Embryonic facial prominence (tissue), 1 donor: ENCODE measurements at regions not wholly inside any gene's neighbourhood (a gene's known extent, or its start where the extent isn't known, plus 50 kb on each side); places are given as distances from the start of the nearest gene placed in this dataset.
"Not testable (repeated sequence)": the region's sequence is repeated elsewhere in the genome, so short reads cannot be mapped to it uniquely, and the experiment has no call there.

Experiments used
- DNase-seq: peaks from one replicate; pipeline ENCODE4 v3.0.0-alpha.2; 2016; ENCODE audit errors: extremely low spot score

DNA sequence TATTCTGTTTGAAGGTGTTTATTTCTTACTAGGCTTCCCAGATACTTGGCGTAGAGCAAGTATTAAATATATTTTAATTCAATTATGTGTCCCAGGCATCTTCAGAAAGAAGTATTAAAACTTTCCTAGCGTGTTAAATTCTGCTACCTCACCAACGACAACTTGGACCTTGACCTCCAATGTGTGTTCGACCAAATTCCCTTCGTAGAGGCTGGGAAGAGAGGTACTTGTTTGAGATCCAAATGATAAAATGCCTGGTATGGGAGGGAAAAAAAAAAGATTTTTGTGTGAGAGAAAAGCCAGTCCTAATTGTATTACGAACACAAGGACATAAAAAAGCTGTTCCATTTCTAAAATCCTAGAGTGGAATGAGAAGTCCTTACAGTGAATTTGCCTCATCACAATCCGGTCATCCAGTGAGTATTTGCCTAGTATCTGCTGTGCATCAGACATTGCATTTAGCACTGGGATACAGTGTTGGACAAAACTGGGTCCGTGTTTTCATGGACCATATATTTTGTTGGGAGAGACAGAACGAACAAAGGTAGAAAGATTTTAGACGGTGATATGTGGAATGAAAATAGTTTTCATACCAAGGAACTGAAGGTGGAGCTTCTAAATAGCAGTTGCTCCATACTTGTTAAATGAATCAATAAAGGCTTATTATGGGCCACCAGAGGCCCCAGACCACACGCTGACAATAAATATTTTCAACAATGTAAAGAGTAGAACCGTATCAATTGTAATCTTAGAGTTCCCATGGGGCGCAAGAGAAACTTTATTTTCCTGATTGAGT is 103.1 kb downstream of the KIF4B start:
- DNase-seq, result no peak

DNA sequence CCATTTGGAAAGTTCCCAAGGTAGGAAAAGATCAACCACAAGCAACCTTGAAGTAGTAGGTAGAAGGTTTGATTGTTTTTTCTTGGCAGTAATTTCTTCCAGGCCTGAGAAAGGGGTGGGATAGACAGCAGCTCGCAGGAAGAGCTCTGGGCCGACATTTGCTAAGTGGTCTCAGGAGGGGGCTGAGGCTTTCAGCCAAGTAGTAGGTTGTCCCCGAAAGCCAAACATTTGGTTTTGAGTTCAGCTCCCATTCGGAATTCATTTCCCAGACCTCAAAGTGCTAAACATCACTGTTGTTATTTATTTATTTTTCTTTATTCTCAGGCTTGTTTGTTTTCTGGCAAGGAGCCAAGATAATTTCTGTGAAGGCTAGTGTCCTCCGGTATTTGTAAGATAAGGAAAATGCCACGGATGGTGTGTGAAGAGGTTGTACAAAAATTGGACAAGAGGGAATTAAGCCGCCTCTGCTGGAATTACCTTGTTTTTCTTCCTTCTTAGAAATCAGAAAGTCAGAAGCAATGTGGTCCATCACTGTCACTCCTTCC is 112.1 kb downstream of the KIF4B start:
- DNase-seq, result no peak

DNA sequence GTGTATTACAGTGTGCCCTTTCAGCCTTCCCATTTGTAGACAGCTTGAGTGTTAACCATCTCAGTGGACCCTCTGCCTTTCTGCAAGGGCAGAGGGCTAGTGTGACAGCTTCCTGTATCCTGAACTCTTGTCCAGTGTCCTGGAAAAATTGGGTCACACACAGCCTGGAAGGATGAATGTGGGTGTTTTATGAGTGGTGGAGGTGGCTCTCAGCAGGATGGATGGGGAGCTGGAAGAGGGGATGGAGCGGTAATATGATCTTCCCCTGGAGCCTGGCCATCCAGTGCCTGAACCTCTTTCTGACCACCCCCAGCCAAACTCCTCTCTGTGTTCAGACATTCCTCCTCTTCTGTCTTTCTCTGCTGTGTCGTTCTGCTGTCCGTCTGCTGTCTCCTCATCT is 113.0 kb downstream of the KIF4B start:
- no peak for DNase-seq

DNA sequence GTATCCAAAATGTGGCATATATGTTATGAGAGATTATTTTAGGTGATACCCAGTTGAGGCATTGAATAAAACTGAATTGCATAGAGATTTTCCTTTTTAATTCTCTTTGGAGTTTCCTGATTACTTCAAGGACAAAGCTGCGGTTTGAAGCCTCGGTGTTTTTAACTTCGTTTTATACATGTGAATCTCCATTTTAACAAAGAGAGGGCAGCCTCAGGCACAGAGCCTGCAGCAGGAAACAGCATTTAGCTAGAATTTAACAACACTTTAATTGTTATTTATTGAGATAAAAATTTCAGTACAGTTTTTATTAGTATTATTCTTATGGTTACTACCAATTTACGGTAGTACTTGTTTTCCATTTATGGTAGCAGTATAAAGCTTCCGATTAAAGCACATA is 114.0 kb downstream of the KIF4B start:
- DNase-seq, result no peak

DNA sequence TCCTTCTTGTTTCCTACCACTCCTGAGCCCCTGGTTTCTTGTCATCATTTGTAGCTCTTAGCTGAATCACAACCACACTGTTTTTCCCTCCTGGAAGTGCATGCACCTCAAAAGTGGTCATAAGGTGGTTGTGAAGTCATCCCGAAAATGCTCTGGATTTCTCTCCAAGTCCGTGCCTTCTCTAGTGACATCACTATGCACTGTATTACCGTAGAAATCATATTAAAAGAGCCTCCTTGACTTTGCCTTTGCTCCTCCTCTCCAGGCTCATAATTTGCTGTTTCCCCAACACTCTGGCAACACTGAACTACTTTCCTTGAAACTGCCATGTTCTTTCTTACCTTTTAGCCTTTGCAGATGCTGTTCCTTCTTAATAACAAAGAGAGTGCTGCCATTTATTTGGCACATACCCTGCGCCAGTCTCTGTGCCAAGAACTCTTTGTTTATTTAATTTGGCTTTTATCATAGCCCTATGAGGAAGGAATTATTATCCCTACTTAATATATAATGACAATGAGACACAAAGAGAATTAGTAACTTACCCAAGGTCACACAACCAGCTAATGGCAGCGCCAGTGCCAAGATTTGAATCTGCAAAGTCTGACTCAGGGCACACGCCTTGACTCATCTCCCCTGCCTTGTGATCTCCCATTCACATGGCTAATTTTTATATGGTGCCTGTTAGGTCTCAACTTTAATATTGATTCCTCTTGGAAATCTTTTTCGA is 115.4 kb downstream of the KIF4B start:
- DNase-seq, result no peak

DNA sequence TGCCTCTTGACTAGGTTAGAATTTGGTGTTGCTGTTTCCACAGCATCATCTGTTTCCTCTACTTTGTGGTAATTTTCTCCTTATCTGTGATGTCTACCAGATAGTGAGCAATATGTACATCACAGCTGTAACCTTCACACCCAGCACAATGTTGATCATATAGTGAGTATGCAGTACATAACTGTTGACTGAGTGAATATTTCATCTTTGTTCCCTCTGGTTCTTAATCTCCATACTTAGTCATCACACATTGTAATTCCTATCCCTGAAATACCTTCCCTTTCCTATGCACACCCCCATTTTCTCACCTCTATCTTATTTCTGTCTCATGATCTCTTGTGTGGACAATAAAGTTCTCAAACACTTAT is 115.9 kb downstream of the KIF4B start:
- no peak for DNase-seq

DNA sequence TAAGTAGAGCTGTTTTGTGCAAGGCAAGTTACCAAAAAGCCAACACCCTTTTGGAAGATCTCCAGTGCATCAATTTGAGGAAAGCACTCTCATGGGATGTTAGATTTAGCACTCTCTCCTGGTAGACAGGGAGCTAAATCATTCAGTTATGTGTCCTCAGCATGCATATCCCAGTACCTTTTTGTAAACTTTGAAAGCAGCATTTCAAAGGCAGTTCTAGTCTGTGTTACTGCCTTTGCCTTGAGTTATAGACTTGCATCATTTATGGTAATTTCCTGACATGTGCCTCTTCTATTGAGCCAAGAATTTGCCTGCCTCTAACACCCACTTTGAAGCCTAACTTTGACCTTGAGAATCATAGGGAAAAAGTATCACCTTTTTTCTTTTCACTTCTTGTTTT is 120.6 kb downstream of the KIF4B start:
- no peak for DNase-seq

DNA sequence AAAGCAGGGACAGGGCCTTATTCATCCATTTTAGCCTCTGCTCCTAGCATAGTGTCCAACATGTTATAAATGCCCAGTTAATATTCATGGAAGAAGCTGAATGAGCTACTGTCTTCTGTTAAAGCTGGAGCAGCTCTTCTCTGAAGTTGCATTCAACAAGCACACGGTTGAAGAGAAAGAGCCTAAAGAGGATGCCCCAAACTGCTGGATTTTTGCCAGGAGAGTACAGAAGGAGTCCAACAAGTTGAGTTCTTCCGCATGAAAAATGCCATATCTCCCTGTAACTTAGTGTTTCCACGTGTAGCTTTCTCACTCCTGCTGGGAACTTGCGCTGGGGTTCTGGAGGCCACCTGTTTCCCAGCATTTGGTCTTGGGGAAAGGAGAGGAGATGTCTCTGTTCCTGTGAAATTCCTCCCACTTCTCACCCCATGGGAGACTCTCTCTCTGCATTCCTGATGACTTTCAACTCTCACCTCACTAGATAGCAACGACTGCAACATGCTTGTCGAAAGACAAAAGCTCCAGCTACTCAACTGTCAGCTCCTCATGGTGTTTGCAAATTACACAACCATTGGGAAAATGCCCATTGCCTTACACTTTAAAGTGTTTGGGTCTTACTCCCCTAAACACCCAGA is 122.8 kb downstream of the KIF4B start:
- no peak for DNase-seq

DNA sequence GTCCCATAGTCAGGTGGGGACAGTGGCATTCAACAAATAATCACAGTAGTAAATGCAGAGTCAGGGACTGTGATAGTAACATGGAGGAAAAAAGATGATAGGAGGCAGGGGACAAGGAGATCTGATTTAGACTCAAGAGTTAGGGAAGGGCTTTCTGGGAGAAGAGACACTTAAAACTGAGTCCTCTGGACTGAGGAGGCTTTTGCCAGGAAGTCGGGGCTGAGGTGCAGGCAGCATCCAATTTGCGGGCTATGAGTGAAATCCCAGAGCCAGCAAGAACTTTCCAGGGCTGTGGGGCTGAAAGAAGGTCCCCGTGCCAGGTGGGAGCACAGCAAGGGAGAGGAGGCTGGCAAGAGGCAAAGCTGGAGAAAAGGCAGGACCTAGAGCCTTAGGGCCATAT is 124.1 kb downstream of the KIF4B start:
- no peak for DNase-seq

DNA sequence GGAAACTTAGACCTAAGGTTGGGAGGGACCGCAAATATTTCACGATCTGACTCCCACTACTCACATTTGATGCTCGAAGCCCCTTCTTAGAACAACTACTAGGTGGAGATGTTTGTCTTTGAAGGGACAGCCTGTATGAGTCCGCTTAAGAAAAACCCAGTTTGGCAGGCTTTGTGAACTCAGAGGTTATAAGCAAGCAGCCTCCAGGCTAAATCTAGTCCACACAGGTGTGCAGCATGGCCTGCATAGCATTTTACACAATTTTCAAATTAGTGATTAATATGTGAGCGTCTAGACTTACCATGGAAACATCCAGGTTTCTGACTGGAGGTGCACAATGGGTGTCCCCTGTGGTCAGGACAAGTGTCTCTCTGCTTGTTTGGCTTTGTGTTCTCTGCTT is 127.1 kb downstream of the KIF4B start:
- no peak for DNase-seq

DNA sequence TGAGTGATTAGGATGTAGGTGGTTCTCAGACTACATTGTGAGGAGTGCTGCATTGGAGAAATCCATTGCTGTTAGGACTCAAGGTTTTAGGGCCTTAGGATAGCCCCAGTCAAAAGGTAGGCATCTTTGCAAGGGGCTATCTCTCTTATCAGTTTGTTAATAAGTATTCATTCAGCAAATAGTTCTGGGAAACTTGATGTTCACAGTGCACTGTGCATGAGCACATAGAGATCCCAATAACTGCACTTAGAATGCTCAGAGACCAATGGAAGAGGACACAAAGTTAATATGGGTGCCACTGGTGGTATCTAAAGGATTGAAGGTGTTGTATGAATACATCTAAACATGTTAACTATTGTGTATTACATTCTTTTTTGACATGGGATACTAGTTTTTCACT is 131.4 kb downstream of the KIF4B start:
- DNase-seq, result no peak

DNA sequence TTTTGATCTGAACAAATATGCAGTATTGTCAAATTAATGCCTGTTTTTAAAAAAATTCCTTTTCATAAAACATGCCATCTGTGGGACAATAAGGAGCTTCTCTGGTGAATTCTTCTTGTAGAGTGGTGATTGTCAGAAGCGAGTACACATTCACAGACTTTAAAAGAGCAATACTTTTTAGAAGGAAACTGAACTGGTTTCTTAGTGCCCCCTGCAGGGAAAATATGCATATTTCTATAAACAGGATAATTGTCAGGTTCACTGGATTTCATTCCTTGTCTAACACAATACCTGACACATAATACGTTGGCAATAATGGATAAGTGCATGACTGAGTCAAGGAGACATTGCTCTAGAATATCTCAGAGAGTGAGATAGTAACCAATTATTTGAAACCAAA is 133.7 kb downstream of the KIF4B start:
- DNase-seq, result no peak

DNA sequence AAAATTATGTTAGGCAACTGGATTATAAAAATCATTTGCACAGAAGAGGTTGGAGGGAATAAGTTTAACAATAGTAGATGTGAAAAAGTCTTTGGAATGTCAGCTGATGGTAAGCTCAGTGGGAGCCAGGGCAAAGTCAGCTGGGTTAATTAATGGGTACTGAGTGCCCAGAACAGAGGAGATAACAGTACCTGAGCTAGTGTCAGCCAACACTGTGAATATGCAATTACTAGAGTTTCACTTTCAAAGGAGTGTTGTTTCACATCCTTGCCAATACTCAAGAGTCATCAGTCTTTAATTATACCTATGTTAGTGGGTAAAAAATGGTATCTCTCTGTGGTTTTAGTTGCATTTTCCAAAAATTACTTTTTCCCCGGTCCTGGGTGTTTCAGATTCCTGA is 135.1 kb downstream of the KIF4B start:
- DNase-seq, result no peak

DNA sequence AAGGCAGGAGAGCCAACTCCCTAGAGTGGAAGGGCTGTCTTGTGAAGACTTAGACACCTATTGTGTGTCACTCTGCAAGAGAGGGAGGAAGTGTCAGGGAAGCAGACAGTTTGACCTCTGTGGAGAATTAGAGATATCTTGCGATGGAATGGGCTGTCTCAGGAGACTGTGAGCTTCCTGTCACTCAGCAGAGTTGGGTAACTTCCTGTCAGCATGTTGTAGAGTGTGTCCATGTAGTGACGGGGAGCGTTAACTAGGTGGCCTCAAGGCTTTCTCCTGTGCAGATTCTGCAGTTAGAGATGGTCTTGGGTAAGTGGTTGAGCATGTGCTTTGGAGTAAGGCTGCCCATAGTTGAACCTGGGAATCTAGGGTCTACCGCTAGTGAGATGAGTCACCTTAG is 136.5 kb downstream of the KIF4B start:
- DNase-seq, result no peak

DNA sequence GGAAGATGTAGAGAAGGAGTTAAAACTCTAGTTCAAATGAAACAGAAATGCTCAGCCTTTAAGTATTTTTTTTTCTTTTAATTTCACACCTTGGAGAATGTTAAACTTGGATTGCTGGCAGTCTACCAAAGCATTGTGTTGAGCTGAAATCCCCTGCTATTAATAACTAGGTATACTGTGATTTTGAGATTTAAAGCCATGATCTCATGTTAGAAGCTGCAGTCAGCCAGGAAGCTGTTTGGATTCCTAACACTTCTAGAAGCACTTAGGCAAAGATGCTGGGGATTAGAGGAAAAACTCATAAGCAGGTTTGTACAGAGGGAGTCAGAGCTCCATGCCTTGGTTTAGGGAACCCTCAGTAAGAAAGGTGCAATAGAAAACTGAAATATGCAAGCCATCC is 141.4 kb downstream of the KIF4B start:
- DNase-seq, result no peak

DNA sequence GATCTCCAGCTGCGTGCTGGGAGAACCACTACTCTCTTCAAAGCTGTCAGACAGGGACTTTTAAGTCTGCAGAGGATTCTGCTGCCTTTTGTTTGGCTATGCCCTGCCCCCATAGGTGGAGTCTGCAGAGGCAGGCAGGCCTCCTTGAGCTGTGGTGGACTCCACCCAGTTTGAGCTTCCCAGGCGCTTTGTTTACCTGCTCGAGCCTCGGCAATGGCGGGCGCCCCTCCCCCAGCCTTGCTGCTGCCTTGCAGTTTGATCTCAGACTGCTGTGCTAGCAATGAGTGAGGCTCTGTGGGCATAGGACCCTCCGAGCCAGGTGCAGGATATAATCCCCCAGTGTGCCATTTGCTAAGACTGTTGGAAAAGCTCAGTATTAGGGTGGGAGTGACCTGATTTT is 149.5 kb downstream of the KIF4B start:
- not testable (repeated sequence) for DNase-seq

DNA sequence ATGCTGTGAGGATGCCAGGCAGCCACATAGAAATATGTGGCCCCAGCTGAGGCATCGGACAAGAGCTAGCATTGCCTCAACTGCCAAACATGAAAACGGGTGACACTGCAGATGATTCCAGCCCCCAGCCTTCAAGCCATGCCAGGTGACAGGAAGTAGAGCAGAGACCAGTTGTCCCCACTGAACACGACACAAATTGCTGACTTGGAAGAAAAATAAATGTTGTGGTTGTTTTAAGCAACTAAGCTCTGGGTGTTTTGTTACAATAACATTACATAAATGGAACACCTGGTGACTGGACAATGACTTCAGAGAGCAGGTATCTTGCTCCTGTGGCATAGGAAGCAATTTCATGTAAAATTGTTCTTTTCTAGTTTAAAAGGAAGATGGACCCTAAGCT is 154.2 kb downstream of the KIF4B start:
- no peak for DNase-seq

DNA sequence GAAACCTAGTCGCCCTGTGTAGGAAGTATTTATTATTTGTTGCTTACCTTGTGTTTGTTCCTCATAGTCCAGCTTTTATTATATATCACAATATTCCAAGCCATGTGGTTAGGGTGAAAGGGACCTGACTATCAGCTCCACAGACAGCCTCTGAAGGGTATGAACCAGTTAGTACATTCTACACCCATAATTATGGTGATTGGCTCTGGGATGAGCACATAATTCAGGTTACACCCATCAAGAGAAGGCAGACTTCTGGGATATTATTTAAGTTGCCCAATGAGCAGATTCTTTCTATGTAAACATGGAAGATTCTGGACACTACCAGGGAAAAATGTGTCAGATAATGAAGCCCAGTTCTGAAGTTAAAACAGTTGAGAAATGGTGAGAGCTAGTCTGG is 168.0 kb downstream of the KIF4B start:
- DNase-seq, result no peak

DNA sequence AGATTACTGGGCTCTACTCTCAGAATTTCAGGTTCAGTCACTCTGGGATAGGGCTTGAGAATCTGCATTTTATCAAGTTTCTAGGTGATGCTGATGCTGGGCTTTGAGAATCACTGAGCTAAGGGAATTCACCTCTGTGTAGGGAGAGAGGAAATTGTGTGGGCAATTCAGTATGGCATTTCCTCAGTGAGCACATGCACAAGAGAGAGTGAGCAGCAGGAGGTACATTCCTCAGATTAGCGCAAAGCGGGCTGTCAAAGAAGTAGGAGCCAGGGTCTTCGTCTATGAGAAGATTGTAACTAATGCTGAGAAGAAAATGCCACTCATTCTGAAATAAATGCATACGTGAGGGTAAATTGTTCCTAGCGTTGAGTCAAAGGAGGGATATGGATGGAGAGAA is 175.9 kb downstream of the KIF4B start:
- DNase-seq, result no peak

DNA sequence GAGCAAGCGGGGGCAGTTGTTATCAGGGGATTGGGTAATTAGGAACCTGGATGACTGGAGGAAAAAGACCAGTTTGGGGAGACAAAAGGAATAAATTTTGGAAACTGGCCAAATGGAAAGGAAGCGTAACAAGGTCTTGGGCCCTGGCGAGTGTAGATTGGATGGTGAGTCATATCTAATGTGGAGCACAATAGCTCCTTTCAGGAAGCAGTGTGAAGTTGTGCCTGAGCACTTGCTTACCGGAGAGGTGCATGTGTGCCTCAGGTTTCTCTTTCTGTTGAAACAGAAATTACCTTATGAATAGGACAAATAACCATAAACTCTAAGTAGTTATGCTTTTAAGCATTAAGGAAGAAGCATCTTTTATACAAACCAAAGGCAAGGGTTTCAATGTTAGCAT is 176.4 kb downstream of the KIF4B start:
- no peak for DNase-seq

DNA sequence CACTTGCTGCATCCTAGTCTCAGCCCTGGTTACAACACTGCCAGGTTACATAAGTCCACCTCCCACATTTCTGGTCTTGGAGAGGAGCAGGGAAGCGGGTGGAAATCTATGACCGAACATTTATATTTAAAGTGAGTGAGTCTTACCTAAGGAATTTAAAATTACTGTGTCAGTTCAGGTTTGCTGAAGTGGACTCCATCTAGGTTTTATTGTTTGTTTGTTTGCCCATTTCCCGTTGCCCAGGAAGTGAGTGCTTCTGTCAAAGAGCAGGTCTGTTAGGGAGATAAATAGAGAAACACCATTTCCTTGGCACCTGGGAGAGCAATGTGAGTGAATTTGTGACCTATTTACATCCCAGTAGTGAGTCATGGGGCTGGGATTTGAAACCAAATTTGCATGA is 179.5 kb downstream of the KIF4B start:
- no peak for DNase-seq

DNA sequence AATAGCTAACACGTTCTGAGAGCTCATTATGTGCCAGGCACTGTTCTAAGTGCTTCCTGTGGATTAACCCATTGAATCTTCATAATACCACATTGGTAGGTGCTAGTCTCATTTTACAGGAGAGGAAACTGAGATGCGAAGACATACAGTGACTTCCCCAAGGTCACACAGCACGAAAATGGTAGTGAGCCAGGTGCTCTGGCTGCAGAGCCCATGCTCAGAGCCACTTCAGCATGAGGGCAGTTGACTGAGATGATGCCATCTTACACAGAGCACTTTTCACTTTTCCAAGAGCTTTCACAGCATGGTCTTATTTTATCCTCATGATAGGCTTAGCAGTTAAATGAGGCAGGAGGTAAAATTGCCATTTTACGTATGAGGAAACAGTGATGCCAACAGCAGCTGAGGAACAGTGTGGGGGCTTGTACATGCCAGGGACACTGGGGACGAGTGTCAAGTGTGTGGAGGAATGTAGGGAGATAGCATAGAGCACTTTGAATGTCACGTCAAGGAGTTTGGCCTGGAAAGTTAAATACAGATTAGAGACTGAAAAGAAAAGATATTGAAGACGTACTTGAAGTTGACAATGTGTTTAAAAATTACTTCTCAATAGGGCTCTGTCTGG is 180.0 kb downstream of the KIF4B start:
- DNase-seq, result no peak
